Posterior vena cava (tissue), 2 donors: ENCODE measurements at regions not wholly inside any gene's neighbourhood (a gene's known extent, or its start where the extent isn't known, plus 50 kb on each side); places are given as distances from the start of the nearest gene placed in this dataset.

Experiments used
- microRNA-seq, 2 donors: library from miRNA; unstranded; fragments of <30 nt; microRNA quantifications; one replicate each; pipeline ENCODE4 v1.2.0, GENCODE V29; 2020 to 2021; ENCODE audit warnings: borderline microRNAs expressed in 2 of 2
- donor health status: DM: yes; HTN: yes; CAD: no.
- donor health status: DM: yes; HTN: yes; CAD: no.

Small RNA genes in the stretch of these regions (microRNA-seq; reads per million reads assigned to microRNA genes)
- 0 reads per million in 2 donors for gene MIR2113
